Thoracic aorta (tissue), 2 donors: ENCODE measurements at regions not wholly inside any gene's neighbourhood (a gene's known extent, or its start where the extent isn't known, plus 50 kb on each side); places are given as distances from the start of the nearest gene placed in this dataset.

Source experiments
- ATAC-seq: fragments of 150-250 bp; one replicate; pipeline ENCODE4 v1.8.0; 2017; ENCODE audit warnings: low read depth; ENCODE audit not compliant: insufficient number of reproducible peaks, low FRiP score
- DNase-seq: peaks from one replicate; pipeline ENCODE4 v3.0.0-alpha.2; 2020; ENCODE audit warnings: low spot score
- H3K27ac ChIP-seq, 2 donors: fragments of 200-600 bp; sonication (generic); 1 replicate in 1 of 2; 2 replicates in 1 of 2; pipeline ENCODE4 v1.5.1; 2016; ENCODE audit warnings: mild to moderate bottlenecking in 2 of 2, moderate library complexity in 2 of 2
- H3K27me3 ChIP-seq: fragments of 200-600 bp; sonication (generic); replicated peaks from 2 replicates; pipeline ENCODE4 v1.6.0; 2016; ENCODE audit warnings: mild to moderate bottlenecking; ENCODE audit not compliant: insufficient read depth
- H3K36me3 ChIP-seq: fragments of 200-600 bp; sonication (generic); one replicate; pipeline ENCODE4 v1.5.1; 2016
- H3K4me1 ChIP-seq, 2 donors: fragments of 200-600 bp; sonication (generic); 1 replicate in 1 of 2; 2 replicates in 1 of 2; pipeline versions ENCODE4 v1.5.1 to v1.6.0; 2016; ENCODE audit warnings: low read depth in 2 of 2, mild to moderate bottlenecking in 1 of 2; ENCODE audit not compliant: control insufficient read depth in 1 of 2
- H3K4me3 ChIP-seq: fragments of 200-600 bp; sonication (generic); 2 replicates; pipeline ENCODE4 v1.5.1; 2016; ENCODE audit warnings: mild to moderate bottlenecking
- H3K9me3 ChIP-seq: fragments of 200-600 bp; sonication (generic); 2 replicates; pipeline ENCODE4 v1.5.1; 2016
- TF ChIP-seq, protein P1 (sequence below): fragments of 200-600 bp; sonication (generic); IDR thresholded peaks from one replicate; pipeline ENCODE4 v1.5.1; 2019; ENCODE audit warnings: antibody characterized with exemption

GRCh38 chr16:81166417-81167300 lies 70.5 kb upstream of the GCSH start:
- TF ChIP-seq, protein P1, sequence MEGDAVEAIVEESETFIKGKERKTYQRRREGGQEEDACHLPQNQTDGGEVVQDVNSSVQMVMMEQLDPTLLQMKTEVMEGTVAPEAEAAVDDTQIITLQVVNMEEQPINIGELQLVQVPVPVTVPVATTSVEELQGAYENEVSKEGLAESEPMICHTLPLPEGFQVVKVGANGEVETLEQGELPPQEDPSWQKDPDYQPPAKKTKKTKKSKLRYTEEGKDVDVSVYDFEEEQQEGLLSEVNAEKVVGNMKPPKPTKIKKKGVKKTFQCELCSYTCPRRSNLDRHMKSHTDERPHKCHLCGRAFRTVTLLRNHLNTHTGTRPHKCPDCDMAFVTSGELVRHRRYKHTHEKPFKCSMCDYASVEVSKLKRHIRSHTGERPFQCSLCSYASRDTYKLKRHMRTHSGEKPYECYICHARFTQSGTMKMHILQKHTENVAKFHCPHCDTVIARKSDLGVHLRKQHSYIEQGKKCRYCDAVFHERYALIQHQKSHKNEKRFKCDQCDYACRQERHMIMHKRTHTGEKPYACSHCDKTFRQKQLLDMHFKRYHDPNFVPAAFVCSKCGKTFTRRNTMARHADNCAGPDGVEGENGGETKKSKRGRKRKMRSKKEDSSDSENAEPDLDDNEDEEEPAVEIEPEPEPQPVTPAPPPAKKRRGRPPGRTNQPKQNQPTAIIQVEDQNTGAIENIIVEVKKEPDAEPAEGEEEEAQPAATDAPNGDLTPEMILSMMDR, result no peak
- DNase-seq (no peak), ATAC-seq (no peak)
- H3K9me3 ChIP-seq, result no peaks in the 10 kb centered on the region
- no peak overlapping the region for H3K27ac ChIP-seq
- no peaks in the 10 kb centered on the region for H3K27me3 ChIP-seq
- no peaks in the 10 kb centered on the region for H3K4me1 ChIP-seq
- H3K4me3 ChIP-seq, result no peak overlapping the region
- H3K36me3 ChIP-seq, result no peaks in the 10 kb centered on the region

- Histone ChIP-seq H3K9me3 (no peaks in the 10 kb centered on the region), H3K36me3 (no peaks in the 10 kb centered on the region), H3K4me1 (no peaks in the 10 kb centered on the region), H3K4me3 (no peak overlapping the region), H3K27me3 (no peaks in the 10 kb centered on the region), H3K27ac (no peak overlapping the region)
- TF ChIP-seq, protein P1, result no peak
- ATAC-seq (no peak), DNase-seq (no peak)
These were observed 69.4 kb upstream of the GCSH start for GRCh38 chr16:81165411-81166097.

GRCh38 chr16:81164958-81165357 lies 68.8 kb upstream of the GCSH start:
- TF ChIP-seq, protein P1, result no peak
- Histone ChIP-seq H3K36me3 (no peaks in the 10 kb centered on the region), H3K27me3 (no peaks in the 10 kb centered on the region), H3K4me1 (no peaks in the 10 kb centered on the region), H3K4me3 (no peak overlapping the region), H3K9me3 (no peaks in the 10 kb centered on the region), H3K27ac (no peak overlapping the region)
- DNase-seq (no peak), ATAC-seq (no peak)

DNA sequence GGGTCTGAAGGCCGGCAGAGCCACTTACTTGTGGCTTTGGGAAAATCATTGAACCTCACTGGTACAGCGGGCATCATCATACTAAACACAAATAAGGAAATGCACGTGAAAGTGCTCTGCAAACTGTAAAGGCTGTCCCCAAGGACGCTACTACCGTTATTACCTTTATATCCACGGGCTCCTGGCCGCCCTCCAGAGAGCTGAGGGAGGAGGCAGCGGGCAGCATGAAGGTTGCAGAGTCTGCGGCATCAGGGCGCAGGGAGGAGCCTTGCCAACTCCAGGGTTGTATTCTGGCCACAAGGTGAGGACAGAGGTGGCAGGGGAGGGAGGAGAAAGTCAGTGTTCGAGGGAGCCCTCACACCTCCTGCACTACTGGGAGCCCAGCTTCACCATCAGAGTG lies 68.3 kb upstream of the GCSH start:
- no peaks in the 10 kb centered on the region for H3K9me3 ChIP-seq
- no peak for ATAC-seq
- H3K27me3 ChIP-seq, result no peaks in the 10 kb centered on the region
- H3K4me3 ChIP-seq, result no peak overlapping the region
- DNase-seq, result no peak
- H3K36me3 ChIP-seq, result no peaks in the 10 kb centered on the region
- TF ChIP-seq, protein P1, result no peak
- no peak overlapping the region for H3K27ac ChIP-seq
- H3K4me1 ChIP-seq, result no peaks in the 10 kb centered on the region

DNA sequence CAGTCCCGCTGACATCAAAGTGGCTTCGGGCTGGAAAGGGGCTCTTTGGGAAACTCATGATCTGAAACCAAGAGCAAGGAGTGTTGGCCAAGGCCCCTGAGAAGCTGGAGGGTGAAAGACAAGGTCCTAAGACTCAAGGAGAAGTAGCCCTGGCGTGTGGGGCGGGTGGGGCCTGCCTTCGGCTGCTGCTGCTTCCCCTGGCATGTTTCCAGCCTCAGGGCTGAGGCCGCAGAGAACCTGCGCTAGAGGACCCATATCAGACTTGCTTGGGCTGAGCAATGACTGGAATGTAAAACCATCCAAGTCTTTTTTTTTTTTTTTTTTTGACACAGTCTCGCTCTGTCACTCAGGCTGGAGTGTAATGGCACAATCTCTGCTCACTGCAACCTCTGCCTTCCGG lies 67.5 kb upstream of the GCSH start:
- DNase-seq (no peak), ATAC-seq (no peak)
- Histone ChIP-seq H3K9me3 (no peaks in the 10 kb centered on the region), H3K27ac (no peak overlapping the region), H3K4me3 (no peak overlapping the region), H3K4me1 (no peaks in the 10 kb centered on the region), H3K27me3 (no peaks in the 10 kb centered on the region), H3K36me3 (no peaks in the 10 kb centered on the region)
- TF ChIP-seq, protein P1, result no peak
